ENCODE measurements at regions not wholly inside any gene's neighbourhood (a gene's known extent, or its start where the extent isn't known, plus 50 kb on each side); places are given as distances from the start of the nearest gene placed in this dataset.

GRCh38 chr2:109702250-109702985 lies 88.3 kb downstream of the SOWAHC start:
- Histone ChIP-seq H3K4me1 (ENCODE audit: control insufficient read depth in 3 of 3, insufficient read depth in 3 of 3, low read length in 3 of 3) (no peaks in the 10 kb centered on the region), H3K4me3 (ENCODE audit: low read length in 3 of 3) (no peak overlapping the region), H3K27me3 (ENCODE audit: control insufficient read depth in 3 of 3, insufficient read depth in 3 of 3, low read length in 3 of 3) (no peaks in the 10 kb centered on the region), H3K27ac (ENCODE audit: low read depth, low read length) (no peak overlapping the region), H3K9ac (ENCODE audit: low read depth in 1 of 3, low read length in 3 of 3) (no peak overlapping the region), H3K9me3 (ENCODE audit: control insufficient read depth in 3 of 3, low read length in 3 of 3) (peaks cover 0 to 2% (median 0%) of the 10 kb centered on the region in 3 donors), H3K36me3 (ENCODE audit: control insufficient read depth in 3 of 3, insufficient read depth in 3 of 3, low read length in 3 of 3) (no peaks in the 10 kb centered on the region)

- Histone ChIP-seq H3K27ac (ENCODE audit: low read depth, low read length) (no peak overlapping the region), H3K27me3 (ENCODE audit: control insufficient read depth in 3 of 3, insufficient read depth in 3 of 3, low read length in 3 of 3) (no peaks in the 10 kb centered on the region), H3K4me1 (ENCODE audit: control insufficient read depth in 3 of 3, insufficient read depth in 3 of 3, low read length in 3 of 3) (no peaks in the 10 kb centered on the region), H3K4me3 (ENCODE audit: low read length in 3 of 3) (no peak overlapping the region), H3K9me3 (ENCODE audit: control insufficient read depth in 3 of 3, low read length in 3 of 3) (peaks cover 0 to 2% (median 0%) of the 10 kb centered on the region in 3 donors), H3K9ac (ENCODE audit: low read depth in 1 of 3, low read length in 3 of 3) (no peak overlapping the region), H3K36me3 (ENCODE audit: control insufficient read depth in 3 of 3, insufficient read depth in 3 of 3, low read length in 3 of 3) (no peaks in the 10 kb centered on the region)
Measured at GRCh38 chr2:109703077-109703476, 88.9 kb downstream of the SOWAHC start.

- Histone ChIP-seq H3K27ac (ENCODE audit: low read depth, low read length) (no peak overlapping the region), H3K36me3 (ENCODE audit: control insufficient read depth in 3 of 3, insufficient read depth in 3 of 3, low read length in 3 of 3) (no peaks in the 10 kb centered on the region), H3K9ac (ENCODE audit: low read depth in 1 of 3, low read length in 3 of 3) (no peak overlapping the region), H3K4me1 (ENCODE audit: control insufficient read depth in 3 of 3, insufficient read depth in 3 of 3, low read length in 3 of 3) (no peaks in the 10 kb centered on the region), H3K9me3 (ENCODE audit: control insufficient read depth in 3 of 3, low read length in 3 of 3) (peaks cover 0 to 2% (median 0%) of the 10 kb centered on the region in 3 donors), H3K4me3 (ENCODE audit: low read length in 3 of 3) (no peak overlapping the region), H3K27me3 (ENCODE audit: control insufficient read depth in 3 of 3, insufficient read depth in 3 of 3, low read length in 3 of 3) (no peaks in the 10 kb centered on the region)
Measured at GRCh38 chr2:109703798-109704197, 89.6 kb downstream of the SOWAHC start.

GRCh38 chr2:109707281-109708147 lies 86.6 kb upstream of the RGPD5 start:
- H3K27ac ChIP-seq (ENCODE audit: low read depth, low read length) = no peak overlapping the region
- H3K9me3 ChIP-seq (ENCODE audit: control insufficient read depth in 3 of 3, low read length in 3 of 3) = peaks cover 0 to 2% (median 0%) of the 10 kb centered on the region in 3 donors
- no peaks in the 10 kb centered on the region for H3K4me1 ChIP-seq (ENCODE audit: control insufficient read depth in 3 of 3, insufficient read depth in 3 of 3, low read length in 3 of 3)
- no peak overlapping the region for H3K4me3 ChIP-seq (ENCODE audit: low read length in 3 of 3)
- no peaks in the 10 kb centered on the region for H3K36me3 ChIP-seq (ENCODE audit: control insufficient read depth in 3 of 3, insufficient read depth in 3 of 3, low read length in 3 of 3)
- no peak overlapping the region for H3K9ac ChIP-seq (ENCODE audit: low read depth in 1 of 3, low read length in 3 of 3)
- H3K27me3 ChIP-seq (ENCODE audit: control insufficient read depth in 3 of 3, insufficient read depth in 3 of 3, low read length in 3 of 3) = no peaks in the 10 kb centered on the region

DNA sequence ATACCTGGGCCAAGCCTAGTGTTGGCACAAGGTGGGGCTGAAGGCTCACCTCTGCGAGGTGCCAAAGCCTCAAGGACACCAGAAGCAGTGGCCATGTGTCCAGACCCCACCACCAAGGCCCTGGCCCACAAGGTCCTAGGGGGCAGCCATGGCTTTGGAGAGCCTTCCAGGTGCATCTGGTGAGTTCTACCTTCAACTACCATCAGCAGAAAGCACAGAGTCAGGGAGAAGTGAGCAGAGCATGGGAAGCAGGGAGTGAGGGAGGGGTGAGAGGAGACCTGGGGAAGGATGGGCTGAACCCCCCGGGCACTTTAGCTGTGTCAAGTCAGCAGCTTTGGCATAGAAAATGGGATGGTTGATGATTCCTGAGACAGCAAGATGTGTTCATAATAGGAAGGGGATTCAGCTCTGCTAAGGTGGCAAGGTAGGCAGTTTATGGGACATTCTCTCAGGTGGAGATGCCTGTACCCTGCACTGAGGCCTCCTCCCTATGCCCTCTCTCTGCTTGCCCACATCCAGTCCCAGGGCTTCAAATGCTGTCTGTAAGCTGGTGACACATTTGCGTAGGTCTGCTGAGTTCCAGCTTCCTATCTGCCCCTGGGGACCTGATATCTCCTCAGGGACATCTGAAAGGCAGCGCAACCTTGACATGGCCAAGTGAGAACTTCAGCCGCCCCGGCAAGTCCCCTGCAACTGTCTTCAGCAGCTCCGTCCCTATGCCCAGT lies 83.4 kb upstream of the RGPD5 start:
- H3K4me1 ChIP-seq (ENCODE audit: control insufficient read depth in 3 of 3, insufficient read depth in 3 of 3, low read length in 3 of 3) = no peaks in the 10 kb centered on the region
- no peak overlapping the region for H3K27ac ChIP-seq (ENCODE audit: low read depth, low read length)
- H3K9ac ChIP-seq (ENCODE audit: low read depth in 1 of 3, low read length in 3 of 3) = no peak overlapping the region
- H3K36me3 ChIP-seq (ENCODE audit: control insufficient read depth in 3 of 3, insufficient read depth in 3 of 3, low read length in 3 of 3) = no peaks in the 10 kb centered on the region
- no peaks in the 10 kb centered on the region for H3K9me3 ChIP-seq (ENCODE audit: control insufficient read depth in 3 of 3, low read length in 3 of 3)
- no peak overlapping the region for H3K4me3 ChIP-seq (ENCODE audit: low read length in 3 of 3)
- no peaks in the 10 kb centered on the region for H3K27me3 ChIP-seq (ENCODE audit: control insufficient read depth in 3 of 3, insufficient read depth in 3 of 3, low read length in 3 of 3)

- Histone ChIP-seq H3K27ac (ENCODE audit: low read depth, low read length) (no peak overlapping the region), H3K27me3 (ENCODE audit: control insufficient read depth in 3 of 3, insufficient read depth in 3 of 3, low read length in 3 of 3) (no peaks in the 10 kb centered on the region), H3K4me1 (ENCODE audit: control insufficient read depth in 3 of 3, insufficient read depth in 3 of 3, low read length in 3 of 3) (no peaks in the 10 kb centered on the region), H3K9me3 (ENCODE audit: control insufficient read depth in 3 of 3, low read length in 3 of 3) (no peaks in the 10 kb centered on the region), H3K9ac (ENCODE audit: low read depth in 1 of 3, low read length in 3 of 3) (no peak overlapping the region), H3K36me3 (ENCODE audit: control insufficient read depth in 3 of 3, insufficient read depth in 3 of 3, low read length in 3 of 3) (no peaks in the 10 kb centered on the region), H3K4me3 (ENCODE audit: low read length in 3 of 3) (no peak overlapping the region)
Measured at GRCh38 chr2:109711230-109712122, 82.6 kb upstream of the RGPD5 start.

DNA sequence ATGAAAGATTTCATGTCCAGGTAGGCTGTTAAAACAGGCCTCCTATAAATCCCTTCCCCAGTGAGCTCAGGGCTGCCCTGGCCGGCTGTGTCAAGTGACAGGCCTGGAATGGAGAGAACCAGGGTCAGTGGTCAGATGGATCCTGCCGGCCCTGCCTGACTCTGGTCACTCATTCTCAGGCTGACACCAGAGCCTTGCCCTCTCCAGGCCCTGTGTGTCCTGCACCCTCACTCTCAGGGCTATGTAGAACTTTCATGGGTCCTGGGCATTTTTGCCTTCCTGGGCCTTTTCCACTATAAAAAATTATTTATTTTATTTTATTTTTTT lies 82.0 kb upstream of the RGPD5 start:
- Histone ChIP-seq H3K27me3 (ENCODE audit: control insufficient read depth in 3 of 3, insufficient read depth in 3 of 3, low read length in 3 of 3) (no peaks in the 10 kb centered on the region), H3K4me1 (ENCODE audit: control insufficient read depth in 3 of 3, insufficient read depth in 3 of 3, low read length in 3 of 3) (no peaks in the 10 kb centered on the region), H3K36me3 (ENCODE audit: control insufficient read depth in 3 of 3, insufficient read depth in 3 of 3, low read length in 3 of 3) (no peaks in the 10 kb centered on the region), H3K9me3 (ENCODE audit: control insufficient read depth in 3 of 3, low read length in 3 of 3) (no peaks in the 10 kb centered on the region), H3K9ac (ENCODE audit: low read depth in 1 of 3, low read length in 3 of 3) (no peak overlapping the region), H3K4me3 (ENCODE audit: low read length in 3 of 3) (no peak overlapping the region), H3K27ac (ENCODE audit: low read depth, low read length) (no peak overlapping the region)

DNA sequence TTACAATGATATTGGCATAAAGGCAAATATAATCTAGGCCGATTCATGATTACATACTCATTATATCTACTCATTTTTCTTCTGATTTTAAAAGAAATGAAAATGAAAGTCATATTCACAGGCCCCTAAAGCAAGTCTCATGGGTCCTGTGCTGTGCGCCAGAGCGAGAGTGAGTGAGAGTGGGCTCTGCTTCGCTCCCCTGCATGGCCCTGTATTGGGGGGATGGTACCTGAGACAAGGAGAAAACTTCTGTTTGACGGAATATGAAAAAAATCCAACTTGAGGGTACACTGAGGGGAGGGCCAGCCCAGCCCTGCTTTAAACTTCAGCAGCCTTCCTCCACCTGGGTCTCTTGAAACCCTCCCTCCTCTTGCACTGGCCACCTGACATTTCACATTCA lies 81.4 kb upstream of the RGPD5 start:
- no peaks in the 10 kb centered on the region for H3K4me1 ChIP-seq (ENCODE audit: control insufficient read depth in 3 of 3, insufficient read depth in 3 of 3, low read length in 3 of 3)
- no peaks in the 10 kb centered on the region for H3K27me3 ChIP-seq (ENCODE audit: control insufficient read depth in 3 of 3, insufficient read depth in 3 of 3, low read length in 3 of 3)
- H3K36me3 ChIP-seq (ENCODE audit: control insufficient read depth in 3 of 3, insufficient read depth in 3 of 3, low read length in 3 of 3) = no peaks in the 10 kb centered on the region
- no peaks in the 10 kb centered on the region for H3K9me3 ChIP-seq (ENCODE audit: control insufficient read depth in 3 of 3, low read length in 3 of 3)
- no peak overlapping the region for H3K9ac ChIP-seq (ENCODE audit: low read depth in 1 of 3, low read length in 3 of 3)
- no peak overlapping the region for H3K27ac ChIP-seq (ENCODE audit: low read depth, low read length)
- no peak overlapping the region for H3K4me3 ChIP-seq (ENCODE audit: low read length in 3 of 3)

GRCh38 chr2:109715313-109715805 lies 78.7 kb upstream of the RGPD5 start:
- H3K27ac ChIP-seq (ENCODE audit: low read depth, low read length) = no peak overlapping the region
- H3K27me3 ChIP-seq (ENCODE audit: control insufficient read depth in 3 of 3, insufficient read depth in 3 of 3, low read length in 3 of 3) = no peaks in the 10 kb centered on the region
- no peaks in the 10 kb centered on the region for H3K36me3 ChIP-seq (ENCODE audit: control insufficient read depth in 3 of 3, insufficient read depth in 3 of 3, low read length in 3 of 3)
- H3K9ac ChIP-seq (ENCODE audit: low read depth in 1 of 3, low read length in 3 of 3) = no peak overlapping the region
- peaks cover 3 to 4% (median 4%) of the 10 kb centered on the region in 3 donors for H3K4me1 ChIP-seq (ENCODE audit: control insufficient read depth in 3 of 3, insufficient read depth in 3 of 3, low read length in 3 of 3)
- H3K4me3 ChIP-seq (ENCODE audit: low read length in 3 of 3) = no peak overlapping the region
- H3K9me3 ChIP-seq (ENCODE audit: control insufficient read depth in 3 of 3, low read length in 3 of 3) = no peaks in the 10 kb centered on the region
